GM12878 (cell line): ENCODE measurements at regions not wholly inside any gene's neighbourhood (a gene's known extent, or its start where the extent isn't known, plus 50 kb on each side); places are given as distances from the start of the nearest gene placed in this dataset.

Experiments used
- CEBPB ChIP-seq, 2 experiments: fragments of 150-350 bp in 1 of 2; IDR thresholded peaks; 2 replicates each; pipeline ENCODE4 v1.6.1; 2012 to 2014; ENCODE audit warnings: low read depth in 2 of 2, low read length in 2 of 2, borderline replicate concordance in 1 of 2, inconsistent platforms in 1 of 2
- CREM ChIP-seq: IDR thresholded peaks from 2 replicates; pipeline ENCODE4 v1.6.1; 2014; ENCODE audit warnings: antibody characterized with exemption, low read depth
- CTCF ChIP-seq, 3 experiments: IDR thresholded peaks in 2 of 3; conservative IDR thresholded peaks in 1 of 3; 2 replicates each; pipeline ENCODE4 v1.5.1; 2011; ENCODE audit warnings: low read depth in 3 of 3, low read length in 3 of 3, mild to moderate bottlenecking in 3 of 3, control low read depth in 2 of 3, moderate library complexity in 2 of 3, inconsistent platforms in 1 of 3, mixed read lengths in 1 of 3; ENCODE audit not compliant: control insufficient read depth in 2 of 3, insufficient read depth in 1 of 3; ENCODE audit errors: extremely low read depth in 1 of 3
- EED ChIP-seq: sonication (generic); IDR thresholded peaks from 2 replicates; pipeline ENCODE4 v1.6.1; 2016; ENCODE audit warnings: antibody characterized with exemption, low read depth
- ELK1 ChIP-seq: IDR thresholded peaks from 2 replicates; pipeline ENCODE4 v1.6.1; 2012; ENCODE audit warnings: low read depth, low read length, improper control_type of control experiment
- EP300 ChIP-seq, 2 experiments: fragments of 150-350 bp in 1 of 2; IDR thresholded peaks; 2 replicates each; pipeline ENCODE4 v1.6.1; 2011 to 2012; ENCODE audit warnings: low read depth in 2 of 2, low read length in 2 of 2, borderline replicate concordance in 1 of 2, improper control_type of control experiment in 1 of 2, inconsistent platforms in 1 of 2; ENCODE audit not compliant: control insufficient read depth in 1 of 2
- EZH2 ChIP-seq: IDR thresholded peaks from 2 replicates; pipeline ENCODE4 v1.6.1; 2012; ENCODE audit warnings: low read depth, mild to moderate bottlenecking, control low read depth, inconsistent platforms, low read length, borderline replicate concordance; ENCODE audit not compliant: control insufficient read depth
- FOXM1 ChIP-seq: IDR thresholded peaks from 2 replicates; pipeline ENCODE4 v1.6.1; 2012; ENCODE audit warnings: low read depth, mild to moderate bottlenecking, inconsistent platforms, low read length, moderate library complexity
- NRF1 ChIP-seq: conservative IDR thresholded peaks from 2 replicates; pipeline ENCODE4 v1.6.1; 2011; ENCODE audit warnings: mild to moderate bottlenecking, low read depth, low read length, improper control_type of control experiment
- POLR2A ChIP-seq: IDR thresholded peaks from 2 replicates; pipeline ENCODE4 v1.6.1; 2011; ENCODE audit warnings: low read depth, mild to moderate bottlenecking, low read length
- TAF1 ChIP-seq: IDR thresholded peaks from 2 replicates; pipeline ENCODE4 v1.6.1; 2011; ENCODE audit warnings: mild to moderate bottlenecking, low read depth, low read length, borderline replicate concordance
- ZNF274 ChIP-seq: IDR thresholded peaks from one replicate; pipeline ENCODE4 v1.8.0; 2011; ENCODE audit not compliant: insufficient read length, insufficient read depth
- TF ChIP-seq, protein P1 (sequence below): fragments of 150-350 bp; IDR thresholded peaks from 2 replicates; pipeline ENCODE4 v1.6.1; 2014; ENCODE audit warnings: mild to moderate bottlenecking, low read depth, low read length
- TF ChIP-seq, protein P2 (sequence below): fragments of 450-650 bp; IDR thresholded peaks from 2 replicates; pipeline ENCODE4 v1.6.1; 2017; ENCODE audit warnings: mild to moderate bottlenecking

DNA sequence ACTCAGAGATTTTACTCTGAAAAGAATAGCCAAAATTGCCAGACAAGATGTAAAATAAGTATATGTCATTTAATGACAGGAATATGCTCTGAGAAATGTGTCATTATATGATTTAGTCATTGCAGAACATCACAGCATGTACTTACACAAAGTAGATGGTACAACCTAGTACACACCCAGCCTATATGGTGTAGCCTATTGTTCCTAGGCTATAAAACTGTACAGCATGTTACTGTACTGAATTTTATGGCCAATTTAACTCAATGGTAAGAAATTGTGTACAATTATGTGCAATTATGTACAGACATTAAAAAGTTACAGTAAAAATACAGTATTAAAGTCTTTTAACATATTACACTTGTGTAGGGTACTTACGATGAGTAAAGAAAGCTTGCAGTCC, 311.9 kb upstream of the EPHA7 start:
- TF ChIP-seq ZNF274 (no peak), TAF1 (no peak), EZH2 (no peak), POLR2A (no peak), CTCF (IDR thresholded peaks at IDR 0.05 in 2 of 3, conservative IDR thresholded peaks at IDR 0.05 in 1 of 3; ENCODE audit: control insufficient read depth in 2 of 3, extremely low read depth in 1 of 3, insufficient read depth in 1 of 3, low read depth in 3 of 3, low read length in 3 of 3) (no peak), CEBPB (IDR thresholded peaks at IDR 0.05; ENCODE audit: borderline replicate concordance in 1 of 2, low read depth in 2 of 2, low read length in 2 of 2) (no peak), EP300 (IDR thresholded peaks at IDR 0.05; ENCODE audit: borderline replicate concordance in 1 of 2, control insufficient read depth in 1 of 2, low read depth in 2 of 2, low read length in 2 of 2) (no peak), ELK1 (no peak), EED (no peak), FOXM1 (no peak), CREM (no peak), NRF1 (no peak)
- TF ChIP-seq, protein P1, sequence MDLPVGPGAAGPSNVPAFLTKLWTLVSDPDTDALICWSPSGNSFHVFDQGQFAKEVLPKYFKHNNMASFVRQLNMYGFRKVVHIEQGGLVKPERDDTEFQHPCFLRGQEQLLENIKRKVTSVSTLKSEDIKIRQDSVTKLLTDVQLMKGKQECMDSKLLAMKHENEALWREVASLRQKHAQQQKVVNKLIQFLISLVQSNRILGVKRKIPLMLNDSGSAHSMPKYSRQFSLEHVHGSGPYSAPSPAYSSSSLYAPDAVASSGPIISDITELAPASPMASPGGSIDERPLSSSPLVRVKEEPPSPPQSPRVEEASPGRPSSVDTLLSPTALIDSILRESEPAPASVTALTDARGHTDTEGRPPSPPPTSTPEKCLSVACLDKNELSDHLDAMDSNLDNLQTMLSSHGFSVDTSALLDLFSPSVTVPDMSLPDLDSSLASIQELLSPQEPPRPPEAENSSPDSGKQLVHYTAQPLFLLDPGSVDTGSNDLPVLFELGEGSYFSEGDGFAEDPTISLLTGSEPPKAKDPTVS, result no peak
- TF ChIP-seq, protein P2, sequence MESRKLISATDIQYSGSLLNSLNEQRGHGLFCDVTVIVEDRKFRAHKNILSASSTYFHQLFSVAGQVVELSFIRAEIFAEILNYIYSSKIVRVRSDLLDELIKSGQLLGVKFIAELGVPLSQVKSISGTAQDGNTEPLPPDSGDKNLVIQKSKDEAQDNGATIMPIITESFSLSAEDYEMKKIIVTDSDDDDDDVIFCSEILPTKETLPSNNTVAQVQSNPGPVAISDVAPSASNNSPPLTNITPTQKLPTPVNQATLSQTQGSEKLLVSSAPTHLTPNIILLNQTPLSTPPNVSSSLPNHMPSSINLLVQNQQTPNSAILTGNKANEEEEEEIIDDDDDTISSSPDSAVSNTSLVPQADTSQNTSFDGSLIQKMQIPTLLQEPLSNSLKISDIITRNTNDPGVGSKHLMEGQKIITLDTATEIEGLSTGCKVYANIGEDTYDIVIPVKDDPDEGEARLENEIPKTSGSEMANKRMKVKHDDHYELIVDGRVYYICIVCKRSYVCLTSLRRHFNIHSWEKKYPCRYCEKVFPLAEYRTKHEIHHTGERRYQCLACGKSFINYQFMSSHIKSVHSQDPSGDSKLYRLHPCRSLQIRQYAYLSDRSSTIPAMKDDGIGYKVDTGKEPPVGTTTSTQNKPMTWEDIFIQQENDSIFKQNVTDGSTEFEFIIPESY, result no peak
